ENCODE measurements at regions not wholly inside any gene's neighbourhood (a gene's known extent, or its start where the extent isn't known, plus 50 kb on each side); places are given as distances from the start of the nearest gene placed in this dataset.

GRCh38 chr15:79167776-79168175 is 77.2 kb upstream of the RASGRF1 start:
- intact Hi-C loops (cut with micrococcal nuclease; ENCODE audit: unreplicated experiment) = no loop called here

More at GRCh38 chr15:79167776-79168175, 77.2 kb upstream of the RASGRF1 start:
- Histone ChIP-seq H3K4me3 (replicated peaks in 1 of 3; ENCODE audit: insufficient read depth in 1 of 3, low read depth in 2 of 3, low read length in 3 of 3) (no peak overlapping the region), H4K20me1 (ENCODE audit: insufficient read depth, low read length) (no peaks in the 10 kb centered on the region), H3K79me2 (ENCODE audit: insufficient read depth, low read length) (no peaks in the 10 kb centered on the region), H3K9ac (ENCODE audit: insufficient read depth, low read depth, low read length) (no peak overlapping the region), H3K4me1 (ENCODE audit: insufficient read depth, low read length) (peaks cover 27% of the 10 kb centered on the region), H3K4me2 (ENCODE audit: low read depth, low read length) (no peak overlapping the region), H3K36me3 (replicated peaks in 1 of 2; ENCODE audit: control insufficient read depth in 1 of 2, insufficient read depth in 2 of 2, low read length in 2 of 2) (no peaks in the 10 kb centered on the region), H2AFZ (ENCODE audit: low read length) (no peak overlapping the region), H3K9me3 (ENCODE audit: low read length) (no peaks in the 10 kb centered on the region), H3K27ac (ENCODE audit: extremely low read length, insufficient read depth, low read length) (no peak overlapping the region), H3K27me3 (ENCODE audit: control insufficient read depth in 1 of 2, insufficient read depth in 2 of 2, low read length in 2 of 2) (peaks cover 0 to 4% of the 10 kb centered on the region in 2 experiments; a peak in 2 of 5 replicates)
- WGBS (ENCODE audit: low lambda C conversion rate) = 50% methylated on average over 2 of the region's 2 CpGs
- FAIRE-seq = no peak
- ChIA-PET POLR2A (no interaction called here), CTCF (ENCODE audit: low intra/inter-chr PET ratio, low total read pairs) (no interaction called here)
- TF ChIP-seq IKZF1 (IDR thresholded peaks at IDR 0.05) (no peak), ZNF3 (CRISPR knock-in tag; IDR thresholded peaks at IDR 0.05) (no peak), CBX5 (CRISPR knock-in tag; IDR thresholded peaks at IDR 0.05; ENCODE audit: borderline replicate concordance) (no peak), IRF2 (CRISPR knock-in tag; IDR thresholded peaks at IDR 0.05) (no peak), SKIL (CRISPR knock-in tag; IDR thresholded peaks at IDR 0.05; ENCODE audit: borderline replicate concordance) (no peak), ZNF235 (CRISPR knock-in tag; IDR thresholded peaks at IDR 0.05; ENCODE audit: borderline replicate concordance) (no peak), ZNF329 (CRISPR knock-in tag; IDR thresholded peaks at IDR 0.05; ENCODE audit: low read depth) (no peak), FLYWCH1 (CRISPR knock-in tag; IDR thresholded peaks at IDR 0.05) (no peak), ZNF225 (CRISPR knock-in tag; IDR thresholded peaks at IDR 0.05) (no peak), IKZF4 (CRISPR knock-in tag; IDR thresholded peaks at IDR 0.05; ENCODE audit: borderline replicate concordance, low read depth, not compliant biosample characterization) (no peak), TCF7L2 (IDR thresholded peaks at IDR 0.05; ENCODE audit: low read depth, low read length) (no peak)
- DNase-seq (ENCODE audit: low spot score) = no peak
- ATAC-seq = no peak
- in situ Hi-C loops (cut with HindIII; ENCODE audit: extremely low pct_ligation_motif_present, low pct_unique_long_range_greater_than_20kb) = no loop called here
- no TSS peak for BruUV-seq (replicated peaks)

Data from HepG2 (cell line).